GM12878 (cell line): ENCODE measurements at regions not wholly inside any gene's neighbourhood (a gene's known extent, or its start where the extent isn't known, plus 50 kb on each side); places are given as distances from the start of the nearest gene placed in this dataset.

ENCODE experiments used
- ATAC-seq: fragments of 200-7000 bp; cut with Tn5 transposase; 3 replicates; pipeline ENCODE4 v1.9.1; 2020; ENCODE audit warnings: mild to moderate bottlenecking, moderate library complexity
- BruUV-seq: library from RNA; stranded (reverse); fragments of 400-500 nt; replicated peaks from 2 replicates; lab custom pipeline; 2021; lab: Mats Ljungman, UMichigan
- CTCF ChIA-PET: fragments of 300-600 bp; sonication (Branson Sonifier 250); formaldehyde crosslinking; extraction: SDS; loops from one replicate; lab custom pipeline; 2021; ENCODE audit warnings: inconsistent platforms; lab: Yijun Ruan, JAX
- POLR2A ChIA-PET: fragments of 350-600 bp; formaldehyde crosslinking; extraction: SDS; loops from one replicate; lab custom pipeline; 2021; ENCODE audit warnings: inconsistent platforms; lab: Charles Lee
- RAD21 ChIA-PET: fragments of 300-600 bp; sonication (Branson Sonifier 250); formaldehyde crosslinking; loops from one replicate; lab custom pipeline; 2023; ENCODE audit warnings: antibody characterized with exemption; ENCODE audit not compliant: unreplicated experiment; lab: Charles Lee
- SMC1A ChIA-PET: fragments of 300-600 bp; sonication (Branson Sonifier 250); formaldehyde crosslinking; loops from one replicate; lab custom pipeline; 2023; ENCODE audit not compliant: unreplicated experiment, uncharacterized antibody; lab: Charles Lee
- DNase-seq: peaks from one replicate; pipeline ENCODE4 v3.0.0-alpha.2; 2011; ENCODE audit warnings: low read depth, low spot score
- FAIRE-seq: peaks from 3 replicates; lab custom pipeline; 2011; peaks lifted over from hg19 to GRCh38; lab: Jason Lieb, UNC
- H2AFZ ChIP-seq: 2 replicates; pipeline ENCODE4 v1.6.0; 2011; ENCODE audit warnings: low read depth, low read length, control low read depth; ENCODE audit not compliant: control insufficient read depth
- H3K27ac ChIP-seq: 2 replicates; pipeline ENCODE4 v1.5.1; 2011; ENCODE audit warnings: control low read depth; ENCODE audit not compliant: control insufficient read depth, insufficient read depth
- H3K27me3 ChIP-seq, 2 experiments: replicated peaks in 1 of 2; 2 replicates each; pipeline versions ENCODE4 v1.6.0 to v1.6.1; 2011; ENCODE audit warnings: low read length in 1 of 2; ENCODE audit not compliant: control insufficient read depth in 2 of 2, insufficient read depth in 2 of 2
- H3K36me3 ChIP-seq, 2 experiments: 2 replicates each; pipeline ENCODE4 v1.5.1; 2011; ENCODE audit warnings: low read length in 1 of 2; ENCODE audit not compliant: control insufficient read depth in 2 of 2, insufficient read depth in 2 of 2
- H3K4me1 ChIP-seq: 2 replicates; pipeline ENCODE4 v1.6.1; 2011; ENCODE audit warnings: mild to moderate bottlenecking, low read length, moderate library complexity, mixed read lengths; ENCODE audit not compliant: control insufficient read depth, insufficient read depth
- H3K4me2 ChIP-seq: 2 replicates; pipeline ENCODE4 v1.6.0; 2011; ENCODE audit warnings: control low read depth; ENCODE audit not compliant: control insufficient read depth, insufficient read depth
- H3K4me3 ChIP-seq: fragments of 200-600 bp; sonication (generic); 2 replicates; pipeline ENCODE4 v1.5.1; 2016
- H3K79me2 ChIP-seq: 2 replicates; pipeline ENCODE4 v1.6.0; 2011; ENCODE audit warnings: low read length; ENCODE audit not compliant: control insufficient read depth, insufficient read depth
- H3K9ac ChIP-seq: 2 replicates; pipeline ENCODE4 v1.8.0; 2011; ENCODE audit warnings: low read length, control low read depth, mixed read lengths; ENCODE audit not compliant: control insufficient read depth, insufficient read depth
- H3K9me3 ChIP-seq: replicated peaks from 3 replicates; pipeline ENCODE4 v1.5.1; 2011; ENCODE audit warnings: mild to moderate bottlenecking, low read length; ENCODE audit not compliant: control insufficient read depth, insufficient read depth
- H4K20me1 ChIP-seq: 2 replicates; pipeline ENCODE4 v1.6.0; 2011; ENCODE audit not compliant: control insufficient read depth, insufficient read depth
- BCL11A ChIP-seq: IDR thresholded peaks from 2 replicates; pipeline ENCODE4 v1.6.1; 2011; ENCODE audit warnings: low read depth, low read length
- FOXM1 ChIP-seq: IDR thresholded peaks from 2 replicates; pipeline ENCODE4 v1.6.1; 2012; ENCODE audit warnings: low read depth, mild to moderate bottlenecking, inconsistent platforms, low read length, moderate library complexity
- HDAC6 ChIP-seq: fragments of 200-600 bp; sonication (generic); IDR thresholded peaks from one replicate; pipeline ENCODE4 v1.8.0; 2017; ENCODE audit warnings: antibody characterized with exemption; ENCODE audit not compliant: unreplicated experiment
- JUNB ChIP-seq: IDR thresholded peaks from 2 replicates; pipeline ENCODE4 v1.6.1; 2016; ENCODE audit warnings: antibody characterized with exemption, mild to moderate bottlenecking
- MEF2B ChIP-seq: fragments of 450-650 bp; IDR thresholded peaks from 2 replicates; pipeline ENCODE4 v1.6.1; 2018; ENCODE audit warnings: mild to moderate bottlenecking, moderate library complexity; ENCODE audit not compliant: partially characterized antibody, poor library complexity, severe bottlenecking
- PAX5 ChIP-seq: IDR thresholded peaks from 2 replicates; pipeline ENCODE4 v1.6.1; 2011; ENCODE audit warnings: low read depth, low read length, borderline replicate concordance
- POLR2AphosphoS5 ChIP-seq: IDR thresholded peaks from 2 replicates; pipeline ENCODE4 v1.6.1; 2011; ENCODE audit warnings: mild to moderate bottlenecking, low read length, inconsistent platforms
- POU2F2 ChIP-seq: IDR thresholded peaks from 3 replicates; pipeline ENCODE4 v1.6.1; 2011; ENCODE audit warnings: low read depth, mild to moderate bottlenecking, low read length, borderline replicate concordance
- STAT1 ChIP-seq: fragments of 450-650 bp; conservative IDR thresholded peaks from 2 replicates; pipeline ENCODE4 v1.6.1; 2014; ENCODE audit warnings: antibody characterized with exemption, mild to moderate bottlenecking
- WGBS: methylation state at CpG from one replicate; pipeline ENCODE4 v1.1.6; 2016; ENCODE audit warnings: low lambda C conversion rate; ENCODE audit not compliant: insufficient replicate concordance, insufficient coverage; ENCODE audit errors: missing lambda C conversion rate; 5-methylcytosine and 5-hydroxymethylcytosine counted together
- in situ Hi-C: fragments of 300-500 bp; cut with MboI; formaldehyde crosslinking; loops from 9 replicates; pipeline ENCODE4 v1.14.3; 2018; ENCODE audit warnings: mixed read lengths
- intact Hi-C: fragments of 100-400 bp; cut with micrococcal nuclease; formaldehyde crosslinking; loops from one replicate; pipeline ENCODE4 v1.14.2; 2022; ENCODE audit not compliant: unreplicated experiment
- TF ChIP-seq, protein P1 (sequence below): fragments of 450-650 bp; IDR thresholded peaks from 2 replicates; pipeline ENCODE4 v1.6.1; 2017; ENCODE audit warnings: borderline replicate concordance
- TF ChIP-seq, protein P2 (sequence below): fragments of 450-650 bp; conservative IDR thresholded peaks from 2 replicates; pipeline ENCODE4 v1.6.1; 2017; ENCODE audit warnings: mild to moderate bottlenecking, moderate library complexity

DNA sequence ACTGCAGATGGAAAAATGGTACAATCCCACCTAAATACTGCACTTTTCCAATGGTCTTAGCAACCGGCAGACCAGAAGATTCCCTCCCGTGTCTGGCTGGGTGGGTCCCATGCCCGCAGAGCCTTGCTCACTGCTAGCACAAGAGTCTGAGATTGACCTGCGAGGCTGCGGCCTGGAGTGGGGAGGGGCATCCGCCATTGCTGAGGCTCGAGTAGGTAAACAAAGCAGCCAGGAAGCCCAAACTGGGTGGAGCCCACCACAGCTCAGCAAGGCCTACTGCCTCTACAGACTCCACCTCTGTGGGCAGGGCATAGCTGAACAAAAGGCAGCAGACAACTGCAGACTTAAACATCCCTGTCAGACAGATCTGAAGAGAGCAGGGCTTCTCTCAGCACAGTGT lies 221.6 kb upstream of the CTNND2 start:
- no peak overlapping the region for H3K9ac ChIP-seq
- BruUV-seq: no TSS peak
- SMC1A ChIA-PET: interaction anchor here (0.9 to 1.1 kb wide), 2 partner anchors 105 to 1345 kb away, joined by 3 read pairs; no protein-coding TSS in a partner anchor
- CTCF ChIA-PET: no interaction called here
- H3K9me3 ChIP-seq: no peaks in the 10 kb centered on the region
- DNase-seq: no peak
- intact Hi-C loops: no loop called here
- H3K36me3 ChIP-seq: no peaks in the 10 kb centered on the region
- FAIRE-seq: no peak
- no peaks in the 10 kb centered on the region for H3K79me2 ChIP-seq
- H3K4me2 ChIP-seq: no peak overlapping the region
- H3K27me3 ChIP-seq: no peaks in the 10 kb centered on the region
- H4K20me1 ChIP-seq: no peaks in the 10 kb centered on the region
- no peaks in the 10 kb centered on the region for H3K4me1 ChIP-seq
- RAD21 ChIA-PET: no interaction called here
- no peak overlapping the region for H3K27ac ChIP-seq
- no peak for ATAC-seq
- TF ChIP-seq BCL11A: no peak
- no peak for TF ChIP-seq STAT1
- TF ChIP-seq, protein P1, sequence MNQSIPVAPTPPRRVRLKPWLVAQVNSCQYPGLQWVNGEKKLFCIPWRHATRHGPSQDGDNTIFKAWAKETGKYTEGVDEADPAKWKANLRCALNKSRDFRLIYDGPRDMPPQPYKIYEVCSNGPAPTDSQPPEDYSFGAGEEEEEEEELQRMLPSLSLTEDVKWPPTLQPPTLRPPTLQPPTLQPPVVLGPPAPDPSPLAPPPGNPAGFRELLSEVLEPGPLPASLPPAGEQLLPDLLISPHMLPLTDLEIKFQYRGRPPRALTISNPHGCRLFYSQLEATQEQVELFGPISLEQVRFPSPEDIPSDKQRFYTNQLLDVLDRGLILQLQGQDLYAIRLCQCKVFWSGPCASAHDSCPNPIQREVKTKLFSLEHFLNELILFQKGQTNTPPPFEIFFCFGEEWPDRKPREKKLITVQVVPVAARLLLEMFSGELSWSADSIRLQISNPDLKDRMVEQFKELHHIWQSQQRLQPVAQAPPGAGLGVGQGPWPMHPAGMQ: no peak
- TF ChIP-seq JUNB: no peak
- no peak for TF ChIP-seq HDAC6
- TF ChIP-seq POLR2AphosphoS5: no peak
- TF ChIP-seq, protein P2, sequence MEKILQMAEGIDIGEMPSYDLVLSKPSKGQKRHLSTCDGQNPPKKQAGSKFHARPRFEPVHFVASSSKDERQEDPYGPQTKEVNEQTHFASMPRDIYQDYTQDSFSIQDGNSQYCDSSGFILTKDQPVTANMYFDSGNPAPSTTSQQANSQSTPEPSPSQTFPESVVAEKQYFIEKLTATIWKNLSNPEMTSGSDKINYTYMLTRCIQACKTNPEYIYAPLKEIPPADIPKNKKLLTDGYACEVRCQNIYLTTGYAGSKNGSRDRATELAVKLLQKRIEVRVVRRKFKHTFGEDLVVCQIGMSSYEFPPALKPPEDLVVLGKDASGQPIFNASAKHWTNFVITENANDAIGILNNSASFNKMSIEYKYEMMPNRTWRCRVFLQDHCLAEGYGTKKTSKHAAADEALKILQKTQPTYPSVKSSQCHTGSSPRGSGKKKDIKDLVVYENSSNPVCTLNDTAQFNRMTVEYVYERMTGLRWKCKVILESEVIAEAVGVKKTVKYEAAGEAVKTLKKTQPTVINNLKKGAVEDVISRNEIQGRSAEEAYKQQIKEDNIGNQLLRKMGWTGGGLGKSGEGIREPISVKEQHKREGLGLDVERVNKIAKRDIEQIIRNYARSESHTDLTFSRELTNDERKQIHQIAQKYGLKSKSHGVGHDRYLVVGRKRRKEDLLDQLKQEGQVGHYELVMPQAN: no peak
- no peak for TF ChIP-seq FOXM1
- TF ChIP-seq POU2F2: no peak
- no peak for TF ChIP-seq MEF2B
- no peak for TF ChIP-seq PAX5
- H2AFZ ChIP-seq: no peak overlapping the region
- in situ Hi-C loops: no loop called here
- no peak overlapping the region for H3K4me3 ChIP-seq
- WGBS: 46% methylated on average over 6 of the region's 7 CpGs
- POLR2A ChIA-PET: no interaction called here
